ENCODE measurements at regions not wholly inside any gene's neighbourhood (a gene's known extent, or its start where the extent isn't known, plus 50 kb on each side); places are given as distances from the start of the nearest gene placed in this dataset.

DNA sequence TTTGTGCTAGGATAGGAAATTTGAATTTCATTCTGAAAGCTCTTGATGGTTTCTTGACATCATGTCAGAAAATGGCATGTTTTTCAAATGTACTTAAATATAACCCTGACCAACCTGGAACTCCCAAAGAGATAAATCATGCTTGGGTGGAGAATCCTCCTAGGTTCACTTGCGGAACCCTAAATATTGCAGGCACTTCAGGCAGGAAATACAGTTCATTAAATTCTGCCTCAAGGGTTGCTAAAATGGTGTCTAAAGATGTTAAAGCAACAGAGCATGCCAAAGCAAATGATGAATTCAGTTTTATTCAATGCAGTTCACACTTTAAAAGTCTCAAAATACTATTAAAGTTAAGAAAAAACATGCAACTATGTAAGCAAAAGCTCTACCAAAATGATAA is 415.9 kb downstream of the SLITRK6 start:
- DNase-seq (ENCODE audit: low read depth in 2 of 2) = no peak

DNA sequence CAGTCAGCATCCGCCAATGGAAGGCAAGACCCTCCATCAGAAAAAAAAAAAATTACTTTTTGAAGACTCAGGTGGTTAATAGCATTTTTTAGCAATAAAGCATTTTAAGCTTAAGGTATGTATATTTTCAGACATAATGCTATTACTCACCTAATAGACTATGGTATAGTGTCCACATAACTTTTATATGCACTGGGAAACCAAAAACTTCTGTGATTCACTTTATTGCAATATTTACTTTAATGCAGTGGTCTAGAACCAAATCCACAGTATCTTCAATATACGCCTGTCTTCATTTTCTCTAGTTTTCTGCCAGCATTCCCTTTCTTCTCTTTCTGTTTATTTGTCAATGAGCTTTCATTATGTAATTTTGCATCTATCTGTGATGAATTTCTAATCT is 418.1 kb downstream of the SLITRK6 start:
- DNase-seq (ENCODE audit: low read depth in 2 of 2) = no peak

DNA sequence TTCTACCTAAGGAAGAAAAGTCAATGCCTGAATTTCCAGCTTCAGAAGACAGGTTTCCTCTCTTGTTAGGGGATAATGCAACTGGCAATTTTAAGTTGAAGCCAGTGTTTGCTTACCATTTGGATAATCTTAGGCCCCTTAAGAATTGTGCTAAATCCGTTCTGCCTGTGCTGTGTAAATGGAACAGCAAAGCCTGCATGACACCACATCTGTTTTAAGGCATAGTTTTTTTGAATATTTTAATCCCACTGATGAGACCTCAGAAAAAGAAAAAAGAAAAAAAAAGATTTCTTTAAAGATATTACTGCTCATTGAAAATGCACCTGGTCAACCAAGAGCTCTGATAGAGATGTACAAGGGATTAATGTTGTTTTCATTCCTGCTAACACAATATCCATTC is 419.2 kb downstream of the SLITRK6 start:
- no peak for DNase-seq (ENCODE audit: low read depth in 2 of 2)

DNA sequence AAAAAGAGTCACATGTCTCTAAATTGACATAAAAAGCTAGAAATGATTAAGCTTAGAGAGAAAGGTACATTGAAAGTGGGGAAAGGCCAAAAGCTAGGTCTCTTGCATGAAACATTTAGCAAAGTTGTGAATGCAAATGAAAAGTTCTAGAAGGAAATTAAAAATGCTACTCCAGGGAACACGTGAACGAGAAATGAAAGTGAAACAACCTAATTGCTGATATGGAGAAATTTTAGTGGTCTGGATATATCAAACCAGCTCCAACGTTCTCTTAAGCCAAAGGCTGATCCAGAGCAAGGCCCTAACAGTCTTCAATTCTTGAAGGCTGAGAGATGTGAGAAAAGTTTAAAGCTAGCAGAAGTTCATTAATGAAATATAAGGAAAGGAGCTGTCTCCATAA is 419.8 kb downstream of the SLITRK6 start:
- no peak for DNase-seq (ENCODE audit: low read depth in 2 of 2)

DNA sequence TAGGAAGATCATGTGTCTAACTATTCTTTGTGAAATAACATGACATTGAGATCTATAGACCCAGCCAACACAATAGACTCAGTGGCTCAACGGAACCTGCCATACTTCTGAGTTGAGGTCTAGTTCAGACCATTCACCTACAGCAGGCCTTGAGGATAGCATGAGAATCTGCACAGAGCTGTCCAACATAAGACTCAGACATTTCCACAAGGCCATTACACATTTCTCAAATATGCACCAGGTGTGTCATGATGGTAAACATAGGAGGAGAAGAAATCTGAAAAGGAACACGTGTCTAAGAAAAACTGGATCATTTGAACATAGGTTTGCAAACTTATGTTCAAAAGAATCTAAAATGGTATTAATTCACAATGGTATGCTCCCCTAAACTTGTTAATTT is 421.4 kb downstream of the SLITRK6 start:
- no peak for DNase-seq (ENCODE audit: low read depth in 2 of 2)

DNA sequence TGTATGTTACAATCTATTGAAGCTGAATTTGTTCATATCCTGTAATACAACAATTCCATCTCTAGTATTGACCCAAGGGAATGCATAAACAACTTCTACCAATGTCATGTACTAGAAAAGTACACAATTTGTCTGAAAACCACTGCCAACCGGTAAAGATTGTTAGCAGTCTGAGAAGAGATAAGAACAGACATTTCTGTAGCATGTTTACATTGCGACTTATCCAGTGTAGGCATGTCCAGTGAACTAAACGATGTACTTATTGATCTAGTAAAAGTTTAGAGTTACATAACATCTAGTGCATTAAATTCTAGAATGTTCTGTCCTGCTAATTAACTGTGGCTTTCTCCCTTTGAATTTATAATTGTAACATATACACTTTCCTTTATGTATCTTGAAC is 425.9 kb downstream of the SLITRK6 start:
- no peak for DNase-seq (ENCODE audit: low read depth in 2 of 2)

DNA sequence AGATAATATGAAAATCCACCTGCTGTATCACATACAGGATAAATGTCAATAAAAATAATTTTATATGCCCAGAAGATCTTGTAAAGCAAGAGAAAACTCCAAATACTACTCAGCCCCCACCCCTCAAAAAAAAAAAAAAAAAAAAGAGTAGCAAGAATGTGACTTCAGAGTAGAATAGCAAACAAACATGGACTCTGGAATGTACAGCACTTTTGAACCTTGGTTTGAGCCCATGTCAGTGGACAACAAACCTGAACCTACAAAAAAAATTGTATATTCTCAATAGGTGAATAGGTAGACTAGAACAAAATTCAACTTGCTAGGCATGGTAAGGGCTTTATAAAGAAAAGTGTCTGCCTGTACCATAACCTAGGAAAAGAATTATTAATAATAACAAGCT is 428.0 kb downstream of the SLITRK6 start:
- no peak for DNase-seq (ENCODE audit: low read depth in 2 of 2)

DNA sequence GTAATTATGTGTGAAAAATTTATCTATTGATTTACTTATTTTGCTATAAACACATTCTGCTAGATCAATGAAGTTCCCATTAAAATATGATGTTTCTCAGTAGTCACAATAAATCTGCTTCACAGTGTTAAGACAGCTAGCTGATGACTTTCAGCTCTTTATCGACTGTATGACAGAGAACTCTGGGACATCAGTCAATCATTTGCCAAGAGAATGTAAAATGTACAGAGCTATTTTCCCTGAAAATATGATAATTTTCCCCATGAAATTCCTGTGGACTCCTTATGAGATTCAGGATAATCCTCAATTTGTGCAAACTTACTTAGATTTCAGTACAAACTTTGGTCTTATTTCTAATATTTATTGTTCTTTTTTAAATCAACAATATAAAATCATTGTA is 430.5 kb downstream of the SLITRK6 start:
- no peak for DNase-seq (ENCODE audit: low read depth in 2 of 2)

DNA sequence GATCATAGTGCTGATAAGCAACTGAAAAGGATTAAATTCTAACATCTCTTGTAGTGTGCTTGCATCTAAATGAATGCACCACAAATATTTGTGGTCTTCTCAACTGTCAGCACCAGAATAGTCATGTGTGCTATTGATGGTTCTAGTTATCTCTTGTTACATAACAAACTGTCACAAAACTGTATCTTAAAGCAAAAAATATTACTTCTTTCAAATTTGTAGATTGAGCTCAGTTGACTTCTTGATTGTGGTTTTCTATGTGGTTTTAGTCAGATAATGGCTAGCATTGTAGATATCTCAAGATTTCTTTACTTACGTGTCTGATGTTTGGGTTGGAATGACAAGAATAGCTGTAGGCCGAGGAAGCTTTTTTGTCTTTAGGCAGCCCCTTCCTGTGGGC is 431.3 kb downstream of the SLITRK6 start:
- DNase-seq (ENCODE audit: low read depth in 2 of 2) = no peak

DNA sequence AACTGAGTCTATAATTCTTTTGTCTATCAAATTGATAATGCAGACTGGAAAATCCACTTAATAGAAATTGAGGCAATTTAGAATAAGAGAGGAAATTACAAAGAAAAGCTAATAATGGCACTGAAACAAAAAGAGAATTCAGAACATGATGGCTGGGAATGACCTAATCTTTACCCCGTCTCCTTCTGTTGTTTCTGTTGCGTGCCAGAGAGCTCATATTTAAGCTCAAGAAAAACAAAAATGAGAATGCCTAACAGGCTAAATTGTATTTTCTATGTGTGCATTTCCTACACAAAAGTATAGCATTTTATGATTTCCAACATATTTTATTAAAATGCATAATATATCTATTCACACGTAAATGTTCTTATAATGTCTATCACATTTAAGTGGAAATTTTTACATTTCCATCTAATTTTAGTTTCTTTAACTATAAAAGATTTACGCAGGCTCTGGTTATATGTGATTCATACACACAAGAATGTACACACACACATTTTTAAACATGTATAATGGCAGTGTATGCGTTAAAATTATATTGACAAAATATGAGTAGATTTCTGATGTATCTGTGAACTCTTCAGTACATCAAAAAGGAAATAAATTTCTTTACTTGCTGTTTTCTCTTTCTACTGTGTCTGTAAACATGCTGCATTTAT is 432.3 kb downstream of the SLITRK6 start:
- no peak for DNase-seq (ENCODE audit: low read depth in 2 of 2)

DNA sequence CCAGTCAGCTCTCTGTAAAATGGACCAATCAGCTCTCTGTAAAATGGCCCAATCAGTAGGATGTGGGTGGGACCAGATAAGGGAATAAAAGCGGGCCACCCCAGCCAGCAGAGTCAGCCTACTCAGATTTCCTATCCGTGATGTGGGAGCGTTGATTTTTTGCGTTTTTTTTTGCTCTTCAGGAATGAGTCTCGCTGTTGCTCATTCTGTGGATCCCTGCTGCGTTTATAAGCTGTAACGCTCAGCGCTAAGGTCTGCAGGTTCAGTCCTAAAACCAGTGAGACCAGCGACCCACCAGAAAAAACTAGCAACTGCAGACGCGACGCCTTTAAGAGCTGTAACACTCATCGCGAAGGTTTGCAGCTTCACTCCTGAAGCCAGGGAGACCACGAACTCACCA is 435.7 kb downstream of the SLITRK6 start:
- DNase-seq (ENCODE audit: low read depth in 2 of 2) = no peak

DNA sequence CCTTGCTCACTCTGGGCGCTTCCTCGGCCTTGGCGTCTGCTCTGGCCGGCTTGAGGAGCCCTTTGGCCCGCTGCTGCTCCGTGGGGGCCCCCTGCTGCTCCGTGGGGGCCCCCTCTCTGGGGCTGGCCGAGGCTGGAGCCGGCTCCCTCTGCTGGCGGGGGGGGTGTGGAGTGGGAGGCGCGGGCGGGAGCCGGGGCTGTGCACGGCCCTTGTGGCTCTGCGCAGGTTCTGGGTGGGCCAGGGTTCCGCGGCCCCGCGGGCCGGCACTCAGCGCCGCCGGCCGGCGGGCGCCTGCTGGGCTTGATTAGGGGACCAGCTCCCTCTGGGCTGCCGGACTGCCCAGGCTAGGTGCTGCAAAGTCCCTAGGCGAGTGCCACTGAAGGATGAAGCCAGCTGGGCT is 436.2 kb downstream of the SLITRK6 start:
- DNase-seq (ENCODE audit: low read depth in 2 of 2) = no peak

DNA sequence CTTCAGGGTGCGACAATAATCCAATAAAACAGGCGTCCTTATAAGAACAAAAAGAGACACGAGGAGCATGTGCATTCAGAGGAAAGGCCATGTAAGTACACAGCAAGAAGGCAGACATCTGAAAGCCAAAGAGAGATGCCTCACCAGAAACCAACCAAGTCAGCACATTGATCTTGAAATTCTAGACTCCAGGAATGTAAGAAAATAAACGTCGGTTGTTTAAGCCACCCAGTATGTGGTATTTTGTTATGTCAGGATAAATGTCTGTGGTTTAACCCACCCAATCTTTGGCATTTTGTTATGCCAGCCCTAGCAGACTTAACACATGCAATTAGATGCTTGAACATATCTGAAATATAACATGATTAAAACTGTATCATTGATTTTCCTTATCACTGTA is 452.0 kb downstream of the SLITRK6 start:
- no peak for DNase-seq (ENCODE audit: low read depth in 2 of 2)

DNA sequence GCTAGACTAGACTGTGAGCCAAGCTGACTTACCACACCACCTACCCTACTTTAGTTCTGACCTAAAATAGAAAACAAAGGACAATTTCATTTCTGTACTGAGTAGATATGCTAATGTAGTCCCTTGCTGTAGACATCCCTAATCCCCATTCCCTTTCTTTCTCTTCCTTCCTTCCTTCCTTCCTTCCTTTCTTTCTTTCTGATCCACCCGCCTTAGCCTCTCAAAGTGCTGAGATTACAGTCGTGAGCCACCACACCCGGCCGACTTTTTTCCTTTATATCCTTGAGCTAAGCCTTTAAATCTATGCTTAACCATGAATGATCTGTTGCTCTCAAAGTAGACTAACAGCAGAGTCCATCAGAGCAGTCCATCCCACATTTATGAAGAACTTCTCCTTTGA is 465.0 kb downstream of the SLITRK6 start:
- DNase-seq (ENCODE audit: low read depth in 2 of 2) = no peak

DNA sequence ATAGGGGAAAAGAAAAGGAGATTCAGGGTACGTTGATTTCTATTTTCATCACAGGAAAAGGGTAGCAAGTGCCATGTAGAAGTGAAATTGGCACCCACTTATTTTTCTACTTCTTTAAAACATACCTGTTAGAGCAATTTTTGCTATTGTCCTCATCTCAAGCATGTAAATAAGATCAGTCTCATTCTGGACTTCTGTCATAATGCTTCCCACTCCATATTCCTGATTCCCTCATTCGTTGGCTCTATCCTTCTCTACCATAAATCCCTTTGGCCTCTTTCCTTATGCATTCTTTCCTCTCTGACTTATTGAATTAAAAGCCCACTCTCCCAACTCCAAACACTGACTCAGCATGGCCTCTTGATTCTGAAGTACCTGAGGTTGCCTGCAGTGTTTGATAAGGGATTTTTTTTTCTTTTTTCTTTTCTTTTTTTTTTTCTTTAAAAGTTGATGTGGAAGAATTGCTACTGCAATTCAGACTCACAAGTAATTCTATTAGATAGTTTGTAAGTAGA is 465.7 kb downstream of the SLITRK6 start:
- no peak for DNase-seq (ENCODE audit: low read depth in 2 of 2)

DNA sequence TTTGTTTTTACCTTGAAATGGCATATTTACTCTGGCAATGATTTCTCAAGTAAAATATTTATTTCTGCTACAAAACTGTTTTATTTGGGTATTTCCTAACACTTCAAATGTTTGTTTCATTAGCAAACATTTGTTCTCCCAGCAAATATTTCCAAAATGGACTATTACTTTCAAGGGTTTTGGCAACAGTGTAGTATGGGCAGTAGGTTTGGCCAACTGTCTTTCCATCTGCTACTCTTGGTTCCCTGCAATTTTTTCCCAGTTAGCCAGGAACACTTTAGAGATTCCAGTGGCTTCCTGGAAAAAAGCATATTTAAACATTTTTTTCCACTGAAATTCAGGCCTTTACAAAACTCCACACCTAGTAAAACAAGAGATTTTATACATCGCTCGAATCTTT is 466.6 kb downstream of the SLITRK6 start:
- no peak for DNase-seq (ENCODE audit: low read depth in 2 of 2)

DNA sequence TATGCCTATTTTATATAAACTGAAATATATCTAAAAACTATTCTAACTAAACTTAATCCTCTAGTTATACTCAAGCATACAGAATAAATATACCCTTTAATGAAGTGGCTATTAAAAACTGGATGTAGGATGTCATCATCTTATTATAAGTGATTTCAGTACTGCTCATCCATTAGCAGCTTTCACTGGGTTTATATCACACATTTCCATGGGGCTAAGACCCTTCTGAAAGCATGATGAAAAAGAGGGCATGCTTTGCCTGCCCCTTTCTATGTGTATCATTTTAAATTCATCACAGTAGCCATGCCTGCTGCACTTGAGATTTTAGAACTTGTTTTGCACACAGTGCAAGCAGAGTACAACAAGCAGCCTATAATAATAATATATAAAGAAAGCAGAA is 477.5 kb downstream of the SLITRK6 start:
- DNase-seq (ENCODE audit: low read depth in 2 of 2) = no peak

DNA sequence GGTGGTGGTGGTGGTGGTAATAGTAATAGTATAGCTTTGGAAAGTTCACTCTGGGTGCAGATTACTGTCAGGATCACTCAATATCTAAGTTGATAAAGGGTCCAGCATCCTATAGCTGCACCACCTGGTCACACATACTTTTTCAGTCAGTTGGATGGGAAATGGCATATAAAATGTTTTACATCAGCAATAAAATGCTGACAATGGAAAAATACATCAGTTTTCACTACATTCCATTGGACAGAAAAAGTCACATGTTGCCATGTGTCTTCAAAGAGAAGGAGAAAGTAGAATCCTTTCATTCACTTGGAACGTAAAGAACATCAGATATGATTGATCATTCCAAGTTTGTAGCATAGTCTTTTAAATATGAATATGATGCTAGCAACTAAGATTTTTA is 481.4 kb downstream of the SLITRK6 start:
- no peak for DNase-seq (ENCODE audit: low read depth in 2 of 2)

DNA sequence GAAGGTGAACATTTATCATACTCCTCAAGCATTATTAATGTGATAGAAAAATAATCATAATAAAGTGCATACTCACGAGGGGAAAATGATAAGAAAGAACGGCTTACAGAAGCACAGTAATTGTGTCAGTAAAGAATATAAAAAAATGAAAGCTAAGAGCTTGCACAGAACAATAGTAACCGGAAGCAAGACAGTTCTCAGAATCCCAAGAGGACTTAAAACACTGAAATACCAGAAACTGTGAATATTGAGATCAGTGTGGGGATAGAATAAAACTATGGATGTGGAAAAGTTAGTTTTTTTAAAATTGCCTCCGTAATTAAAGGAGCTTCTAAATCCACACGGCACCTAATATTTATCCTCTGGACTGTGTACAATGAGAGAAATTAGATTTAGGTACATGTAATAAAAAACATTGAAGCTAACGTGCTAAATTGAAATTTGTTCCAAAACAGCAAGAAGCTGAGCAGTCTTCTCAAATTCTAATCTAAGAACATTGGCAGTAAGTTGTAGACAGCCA is 482.7 kb downstream of the SLITRK6 start:
- no peak for DNase-seq (ENCODE audit: low read depth in 2 of 2)

DNA sequence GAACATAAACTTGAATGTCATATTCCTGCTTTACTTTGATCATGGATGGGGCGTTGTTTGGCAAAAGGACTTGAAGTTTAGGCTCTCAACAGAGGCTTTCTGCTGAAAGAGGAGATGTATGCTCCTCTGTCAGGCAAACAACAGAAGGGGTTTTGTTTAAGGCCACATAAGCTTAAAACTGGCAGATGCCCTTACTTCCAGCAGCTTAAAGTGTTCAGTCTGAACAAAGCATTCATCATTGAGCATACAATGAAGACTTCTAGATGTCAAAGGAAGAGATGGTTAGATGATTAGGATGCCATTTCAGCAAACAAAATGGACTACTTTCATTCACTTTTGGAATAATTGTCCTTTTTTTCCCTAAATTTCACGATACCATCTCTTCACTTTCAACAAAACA is 484.5 kb downstream of the SLITRK6 start:
- no peak for DNase-seq (ENCODE audit: low read depth in 2 of 2)

DNA sequence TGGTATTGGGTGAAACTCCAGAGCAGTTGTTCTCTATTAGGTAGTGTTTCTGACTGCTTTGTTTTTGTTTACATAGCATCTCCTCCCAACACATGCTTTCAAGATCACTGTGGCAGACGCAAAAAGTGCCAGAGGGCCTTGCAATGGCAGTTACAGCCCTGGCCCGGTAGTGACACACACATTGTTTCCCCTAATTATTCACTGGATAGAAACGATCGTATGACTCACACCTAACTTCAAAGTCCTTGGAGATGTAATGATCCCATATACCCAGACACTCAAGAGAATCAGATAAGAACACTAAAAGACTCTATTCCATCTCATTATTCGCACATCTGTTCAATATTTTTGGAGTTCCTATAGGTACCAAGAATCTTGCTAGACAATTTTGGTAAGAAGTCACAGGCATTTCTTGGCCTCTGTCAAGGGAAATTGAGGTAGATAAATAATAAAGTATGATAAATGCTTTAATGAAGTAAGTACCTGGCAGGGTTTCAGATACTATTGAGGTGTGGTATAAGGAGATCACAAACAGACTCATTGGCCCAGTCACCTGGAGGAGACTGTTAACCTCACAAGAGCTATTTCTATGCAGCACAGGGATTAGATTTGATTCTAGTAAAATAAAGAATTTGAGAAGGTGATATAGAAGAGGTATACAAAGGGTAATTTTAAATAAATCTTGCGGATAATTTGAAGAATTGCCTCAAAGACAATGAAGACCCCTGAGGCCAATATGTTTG is 485.3 kb downstream of the SLITRK6 start:
- no peak for DNase-seq (ENCODE audit: low read depth in 2 of 2)

DNA sequence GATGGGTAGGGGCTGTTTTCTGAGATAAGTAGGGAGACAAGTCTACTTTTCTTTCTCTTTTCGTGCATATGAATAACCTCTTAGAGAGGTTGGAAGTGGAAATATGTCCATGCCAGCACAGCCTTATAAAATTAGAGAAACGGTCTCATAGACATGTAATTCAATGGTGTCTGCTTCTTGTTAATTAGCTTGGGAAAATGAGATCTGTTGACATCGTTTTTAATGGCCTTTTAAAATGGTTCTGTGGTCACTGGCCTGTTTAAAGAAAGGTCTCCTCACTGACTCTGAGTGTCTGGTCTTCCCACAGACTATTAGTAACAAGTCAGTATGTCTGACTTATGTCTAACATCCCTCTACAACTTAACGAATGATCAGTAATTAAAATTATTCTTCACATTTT is 487.1 kb downstream of the SLITRK6 start:
- DNase-seq (ENCODE audit: low read depth in 2 of 2) = no peak

DNA sequence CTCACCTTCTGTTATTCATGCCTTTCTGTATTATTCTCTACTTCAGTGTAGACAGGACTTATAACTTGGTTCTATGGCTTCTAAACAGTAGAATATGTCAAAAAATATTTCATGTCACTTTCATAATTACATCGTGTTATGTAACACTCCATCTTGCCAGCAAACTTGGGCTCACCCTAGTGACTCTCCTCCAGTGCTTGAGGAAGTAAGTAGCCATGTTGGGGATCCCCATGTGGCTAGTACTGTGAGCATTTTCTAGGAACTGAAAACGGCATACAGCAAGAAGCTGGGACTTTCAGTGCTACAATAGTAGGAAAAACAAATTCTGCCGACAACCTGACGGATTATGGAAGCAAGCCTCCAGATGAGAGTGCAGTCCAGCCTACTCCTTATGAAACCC is 495.6 kb downstream of the SLITRK6 start:
- DNase-seq (ENCODE audit: low read depth in 2 of 2) = no peak
